SK-N-MC (cell line): ENCODE measurements at regions not wholly inside any gene's neighbourhood (a gene's known extent, or its start where the extent isn't known, plus 50 kb on each side); places are given as distances from the start of the nearest gene placed in this dataset.

ENCODE experiments used
- DNase-seq: peaks from one replicate; pipeline ENCODE4 v3.0.0-alpha.2; 2011; ENCODE audit warnings: low read depth, low spot score
- H3K27ac ChIP-seq: fragments of 200-600 bp; sonication (generic); 2 replicates; pipeline ENCODE4 v1.5.1; 2016; ENCODE audit warnings: mixed run types
- H3K36me3 ChIP-seq: fragments of 200-600 bp; sonication (generic); 2 replicates; pipeline ENCODE4 v1.6.1; 2017; ENCODE audit warnings: antibody characterized with exemption, low read length, mixed read lengths; ENCODE audit not compliant: insufficient read depth
- H3K4me3 ChIP-seq: fragments of 200-600 bp; sonication (generic); 2 replicates; pipeline ENCODE4 v1.5.1; 2016
- H3K9ac ChIP-seq: fragments of 200-600 bp; sonication (generic); 2 replicates; pipeline ENCODE4 v1.8.0; 2017; ENCODE audit warnings: mixed run types, mixed read lengths; ENCODE audit not compliant: insufficient read length
- H3K9me3 ChIP-seq: fragments of 200-600 bp; sonication (generic); 2 replicates; pipeline ENCODE4 v1.6.1; 2017; ENCODE audit warnings: low read depth, mild to moderate bottlenecking, antibody characterized with exemption, low read length, moderate library complexity, mixed read lengths
- EZH2 ChIP-seq: fragments of 200-600 bp; sonication (generic); IDR thresholded peaks from one replicate; pipeline ENCODE4 v1.6.1; 2017; ENCODE audit warnings: antibody characterized with exemption
- FOXP2 ChIP-seq: optimal IDR thresholded peaks from 2 replicates; pipeline ENCODE3; 2011; ENCODE audit warnings: mild to moderate bottlenecking, moderate library complexity; ENCODE audit not compliant: insufficient read depth; ENCODE audit errors: extremely low read length, control extremely low read depth
- POLR2AphosphoS5 ChIP-seq: IDR thresholded peaks from 2 replicates; pipeline ENCODE4 v1.6.1; 2012; ENCODE audit warnings: mild to moderate bottlenecking, low read depth, low read length, borderline replicate concordance

DNA sequence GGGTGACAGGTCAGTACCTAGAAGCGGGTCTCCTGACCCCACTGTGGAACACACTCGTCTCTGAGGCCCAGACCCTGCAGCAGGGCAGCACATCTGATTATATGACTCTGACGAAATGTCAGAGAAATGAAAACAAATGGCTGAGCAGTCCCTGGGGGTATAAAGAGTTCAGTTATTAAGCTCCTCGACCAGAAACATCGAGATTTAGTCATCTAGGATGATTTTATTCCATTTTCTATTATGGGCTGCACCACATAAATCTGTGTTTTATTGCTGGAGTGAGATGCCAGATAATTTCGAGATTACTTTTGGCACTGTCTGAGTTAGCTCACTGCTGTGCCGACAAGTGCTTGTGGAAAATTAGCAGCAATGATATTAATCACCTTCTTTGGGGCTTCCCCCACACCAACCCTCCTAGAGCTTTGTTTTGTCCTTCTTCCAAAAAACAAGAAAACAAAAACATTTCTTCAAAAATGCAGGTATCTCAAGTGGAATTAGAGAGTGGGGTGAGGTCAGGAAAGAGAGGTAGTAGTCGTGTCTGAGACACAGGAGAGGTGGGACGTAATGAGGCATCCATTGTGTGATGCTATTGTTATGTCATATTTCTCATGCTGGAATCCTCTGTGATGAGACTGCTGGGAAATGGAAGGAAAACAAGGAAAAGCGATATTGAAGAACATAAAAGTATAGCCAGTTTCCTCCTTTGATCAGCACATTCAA lies 495.5 kb downstream of the DMAC1 start:
- Histone ChIP-seq H3K27ac (no peak overlapping the region), H3K9me3 (no peaks in the 10 kb centered on the region), H3K9ac (no peak overlapping the region), H3K36me3 (no peaks in the 10 kb centered on the region), H3K4me3 (no peak overlapping the region)
- TF ChIP-seq POLR2AphosphoS5 (no peak), EZH2 (no peak), FOXP2 (no peak)
- DNase-seq, result no peak

DNA sequence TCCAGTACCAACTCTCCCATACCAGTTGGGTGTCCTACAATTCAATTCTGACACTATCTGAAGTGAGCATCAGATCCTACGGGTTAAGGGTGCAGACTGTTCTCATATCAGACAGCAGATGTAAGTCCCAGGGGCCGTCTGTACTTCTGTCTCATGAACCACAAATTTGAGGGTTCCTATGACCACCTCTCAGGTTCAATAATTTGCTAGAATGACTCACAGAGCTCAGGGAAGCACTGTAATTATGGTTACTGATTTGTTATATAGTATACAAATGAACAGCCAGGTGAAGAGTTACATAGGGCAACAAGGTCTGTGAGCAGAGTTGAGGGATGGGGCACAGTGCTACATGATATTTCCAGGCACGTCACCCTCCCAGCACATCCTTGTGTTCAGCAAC lies 499.1 kb downstream of the DMAC1 start:
- DNase-seq, result no peak

DNA sequence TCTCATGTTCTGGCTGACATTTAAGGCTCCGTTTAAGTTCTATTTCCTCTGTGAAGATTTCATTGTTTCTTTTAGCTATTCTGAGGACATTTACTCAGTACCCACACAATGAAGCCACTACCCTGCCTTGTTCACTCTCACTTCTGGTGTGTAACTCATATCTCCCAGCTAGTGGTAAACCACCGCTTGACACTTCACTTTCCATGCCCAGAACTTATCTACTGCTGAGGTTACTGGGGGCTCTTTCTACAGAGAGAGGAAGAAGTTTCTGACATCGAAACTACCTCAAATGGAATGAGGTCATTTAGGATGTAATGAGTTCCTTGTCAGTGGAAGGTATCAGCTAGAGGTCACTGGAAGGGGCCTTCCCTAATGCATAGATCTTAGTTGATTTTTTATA lies 501.5 kb downstream of the DMAC1 start:
- no peak overlapping the region for H3K9ac ChIP-seq
- DNase-seq, result no peak
- TF ChIP-seq FOXP2, result no peak
- TF ChIP-seq EZH2, result no peak
- TF ChIP-seq POLR2AphosphoS5, result no peak

More for the DNA sequence above, 499.1 kb downstream of the DMAC1 start:
- no peaks in the 10 kb centered on the region for H3K36me3 ChIP-seq
- H3K9ac ChIP-seq, result no peak overlapping the region
- H3K27ac ChIP-seq, result no peak overlapping the region
- TF ChIP-seq EZH2 (no peak), FOXP2 (no peak)
- no peaks in the 10 kb centered on the region for H3K9me3 ChIP-seq
- H3K4me3 ChIP-seq, result no peak overlapping the region

DNA sequence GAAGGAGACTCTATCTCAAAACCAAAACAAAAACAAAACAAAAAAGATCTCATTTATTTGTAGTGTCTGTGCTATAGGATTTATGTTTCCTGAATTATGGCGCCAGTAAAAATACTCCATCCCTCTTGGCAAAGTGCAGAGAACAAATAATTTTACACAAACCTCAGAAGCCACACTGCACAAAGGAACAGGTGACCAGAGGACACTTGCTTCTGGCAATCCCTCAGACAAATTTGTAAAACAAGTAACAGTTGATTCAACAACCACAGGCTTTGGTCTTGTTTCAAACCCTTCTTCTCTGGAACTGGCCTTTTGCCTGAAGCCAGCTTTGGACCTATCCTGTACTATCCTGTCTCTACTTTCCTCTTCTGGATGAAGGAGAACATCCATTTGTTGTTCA lies 502.1 kb downstream of the DMAC1 start:
- H3K9me3 ChIP-seq, result no peaks in the 10 kb centered on the region
- no peak overlapping the region for H3K9ac ChIP-seq
- no peak overlapping the region for H3K27ac ChIP-seq
- TF ChIP-seq EZH2, result no peak
- TF ChIP-seq FOXP2, result no peak
- H3K36me3 ChIP-seq, result no peaks in the 10 kb centered on the region
- H3K4me3 ChIP-seq, result no peak overlapping the region
- no peak for DNase-seq

More for the DNA sequence above, 501.5 kb downstream of the DMAC1 start:
- Histone ChIP-seq H3K9me3 (no peaks in the 10 kb centered on the region), H3K4me3 (no peak overlapping the region), H3K36me3 (no peaks in the 10 kb centered on the region), H3K27ac (no peak overlapping the region)

DNA sequence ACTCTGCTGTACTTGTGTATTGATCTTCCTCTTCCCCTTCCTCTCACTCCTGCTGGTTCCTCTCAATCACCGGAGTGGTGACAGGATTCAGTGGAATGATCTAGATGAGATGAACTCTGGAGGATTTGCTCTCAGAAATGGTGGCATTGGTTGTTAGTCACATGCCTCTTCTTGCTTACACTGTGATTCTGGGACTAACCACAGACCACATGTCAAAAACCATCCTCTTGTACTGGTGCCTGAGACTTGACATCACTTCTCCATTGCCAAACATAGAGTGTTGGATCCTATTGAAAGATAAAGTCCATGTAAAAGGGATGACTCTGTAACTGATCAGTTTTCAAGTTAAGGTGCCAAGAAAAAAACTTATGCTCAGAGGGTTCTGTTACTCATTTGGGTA lies 506.5 kb downstream of the DMAC1 start:
- Histone ChIP-seq H3K4me3 (no peak overlapping the region), H3K36me3 (no peaks in the 10 kb centered on the region), H3K9ac (no peak overlapping the region), H3K27ac (no peak overlapping the region), H3K9me3 (no peaks in the 10 kb centered on the region)
- TF ChIP-seq POLR2AphosphoS5, result no peak
- no peak for TF ChIP-seq EZH2
- TF ChIP-seq FOXP2, result no peak
- DNase-seq, result no peak

DNA sequence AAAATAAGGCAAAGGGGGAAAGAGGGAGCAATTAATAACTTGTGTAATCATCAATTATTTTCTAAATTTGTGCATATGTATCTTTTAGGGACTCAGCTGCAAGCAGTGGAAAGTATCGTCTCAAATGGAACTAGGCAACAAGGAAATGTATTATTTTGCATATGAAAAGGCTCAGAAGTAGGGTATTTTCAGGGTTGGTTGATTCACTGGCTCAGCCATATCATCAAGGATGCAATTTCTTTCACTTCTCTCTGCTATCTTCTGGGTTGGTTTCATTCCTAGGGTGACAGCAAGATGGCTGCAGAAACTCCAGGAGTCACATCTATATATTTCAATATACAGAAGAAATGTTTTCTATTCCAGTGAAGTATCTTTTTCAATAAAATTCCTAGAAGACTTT lies 509.8 kb downstream of the DMAC1 start:
- DNase-seq, result no peak
- Histone ChIP-seq H3K4me3 (no peak overlapping the region), H3K27ac (no peak overlapping the region), H3K9ac (no peak overlapping the region), H3K36me3 (no peaks in the 10 kb centered on the region), H3K9me3 (no peaks in the 10 kb centered on the region)
- TF ChIP-seq EZH2 (no peak), POLR2AphosphoS5 (no peak), FOXP2 (no peak)

DNA sequence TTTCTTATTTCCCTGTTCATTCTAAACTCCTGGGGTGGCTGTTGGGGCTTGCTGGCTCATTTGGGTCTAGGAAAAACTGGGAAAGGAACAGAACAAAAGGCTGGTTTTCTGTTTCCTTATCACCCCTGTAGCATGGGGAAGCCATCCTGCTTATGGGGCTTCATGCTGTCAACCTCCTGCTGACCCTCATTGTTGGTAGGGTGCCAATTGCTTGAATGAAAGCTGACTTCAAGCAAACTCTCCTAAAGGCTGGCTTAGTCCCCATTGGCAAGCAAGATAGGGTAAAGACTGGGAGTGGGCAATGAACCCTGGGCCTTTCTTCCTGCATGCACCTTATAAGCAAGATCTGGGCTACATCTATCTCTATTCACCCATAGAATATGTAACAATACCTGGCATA lies 511.6 kb downstream of the DMAC1 start:
- no peak overlapping the region for H3K9ac ChIP-seq
- DNase-seq, result no peak
- H3K9me3 ChIP-seq, result no peaks in the 10 kb centered on the region
- H3K4me3 ChIP-seq, result no peak overlapping the region
- TF ChIP-seq EZH2 (no peak), FOXP2 (no peak), POLR2AphosphoS5 (no peak)
- H3K36me3 ChIP-seq, result no peaks in the 10 kb centered on the region
- H3K27ac ChIP-seq, result no peak overlapping the region

DNA sequence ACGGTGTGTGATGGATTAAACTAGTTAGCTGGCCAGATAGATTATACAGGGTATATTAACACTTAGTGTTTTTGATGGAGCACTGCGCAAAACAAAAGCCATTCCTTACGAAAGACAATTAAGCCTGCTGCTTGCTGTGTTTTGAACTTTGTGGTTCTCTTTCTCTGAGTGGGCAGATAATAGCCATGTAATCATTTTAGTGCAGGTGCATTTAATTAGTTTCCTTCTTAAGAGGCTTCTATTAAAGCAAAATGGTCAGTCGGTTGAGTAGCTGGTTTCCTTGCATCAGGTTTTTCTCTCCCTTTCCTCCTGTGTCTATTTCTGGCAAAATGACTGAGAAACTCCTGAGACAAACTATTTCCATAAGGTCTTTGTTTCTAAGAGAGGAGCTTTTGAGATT lies 512.5 kb downstream of the DMAC1 start:
- no peak for DNase-seq
- Histone ChIP-seq H3K4me3 (no peak overlapping the region), H3K9me3 (no peaks in the 10 kb centered on the region), H3K36me3 (no peaks in the 10 kb centered on the region), H3K27ac (no peak overlapping the region), H3K9ac (no peak overlapping the region)
- no peak for TF ChIP-seq POLR2AphosphoS5
- no peak for TF ChIP-seq FOXP2
- TF ChIP-seq EZH2, result no peak

DNA sequence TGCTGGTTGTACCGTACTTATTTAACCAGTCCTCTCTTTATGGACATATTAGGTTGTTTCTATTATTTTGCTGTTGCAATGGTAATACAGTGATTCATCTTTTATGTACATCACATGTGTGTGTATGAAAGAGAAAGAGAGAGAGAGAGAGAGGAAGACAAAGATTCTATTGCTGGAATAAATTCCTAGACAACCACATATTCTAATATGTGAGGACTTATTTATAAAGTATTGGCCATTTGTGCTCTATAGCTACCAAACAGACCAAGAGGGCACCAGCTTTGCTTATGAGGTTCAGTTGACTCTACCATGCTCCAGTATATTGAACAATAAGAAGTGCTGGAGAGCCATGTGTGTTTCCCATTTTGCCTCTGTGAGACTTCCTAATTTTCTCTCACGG lies 513.5 kb downstream of the DMAC1 start:
- Histone ChIP-seq H3K9ac (no peak overlapping the region), H3K36me3 (no peaks in the 10 kb centered on the region), H3K9me3 (no peaks in the 10 kb centered on the region), H3K27ac (no peak overlapping the region), H3K4me3 (no peak overlapping the region)
- TF ChIP-seq EZH2 (no peak), FOXP2 (no peak), POLR2AphosphoS5 (no peak)
- DNase-seq, result no peak
